NCI-H446 treated with DMSO at 0.1 percent for 48 hours (cell line): ENCODE measurements at regions not wholly inside any gene's neighbourhood (a gene's known extent, or its start where the extent isn't known, plus 50 kb on each side); places are given as distances from the start of the nearest gene placed in this dataset.
"Not testable (repeated sequence)": the region's sequence is repeated elsewhere in the genome, so short reads cannot be mapped to it uniquely, and the experiment has no call there.

Experiments used
- DNase-seq: peaks from one replicate; lab custom pipeline; 2025; lab: John Stamatoyannopoulos, UW

DNA sequence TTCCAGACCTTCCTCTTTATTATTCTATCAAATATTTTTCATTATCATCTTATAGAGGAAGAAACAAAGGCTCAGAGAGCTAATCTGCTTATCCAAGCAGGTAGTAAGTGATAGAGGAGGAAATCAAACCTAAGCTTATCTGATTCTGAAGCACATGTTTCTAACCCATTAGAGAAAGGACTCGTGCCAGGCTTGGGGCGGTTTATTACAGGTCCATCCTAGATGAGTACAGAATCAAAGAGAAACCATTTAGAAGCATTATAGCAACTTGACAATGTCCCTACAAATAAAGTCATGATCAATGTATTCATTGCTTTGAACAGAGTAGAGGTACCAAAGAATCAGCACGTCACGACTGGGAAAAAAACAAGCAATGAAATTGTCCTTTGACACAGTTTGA is 303.0 kb downstream of the CYRIA start:
- no peak for DNase-seq

DNA sequence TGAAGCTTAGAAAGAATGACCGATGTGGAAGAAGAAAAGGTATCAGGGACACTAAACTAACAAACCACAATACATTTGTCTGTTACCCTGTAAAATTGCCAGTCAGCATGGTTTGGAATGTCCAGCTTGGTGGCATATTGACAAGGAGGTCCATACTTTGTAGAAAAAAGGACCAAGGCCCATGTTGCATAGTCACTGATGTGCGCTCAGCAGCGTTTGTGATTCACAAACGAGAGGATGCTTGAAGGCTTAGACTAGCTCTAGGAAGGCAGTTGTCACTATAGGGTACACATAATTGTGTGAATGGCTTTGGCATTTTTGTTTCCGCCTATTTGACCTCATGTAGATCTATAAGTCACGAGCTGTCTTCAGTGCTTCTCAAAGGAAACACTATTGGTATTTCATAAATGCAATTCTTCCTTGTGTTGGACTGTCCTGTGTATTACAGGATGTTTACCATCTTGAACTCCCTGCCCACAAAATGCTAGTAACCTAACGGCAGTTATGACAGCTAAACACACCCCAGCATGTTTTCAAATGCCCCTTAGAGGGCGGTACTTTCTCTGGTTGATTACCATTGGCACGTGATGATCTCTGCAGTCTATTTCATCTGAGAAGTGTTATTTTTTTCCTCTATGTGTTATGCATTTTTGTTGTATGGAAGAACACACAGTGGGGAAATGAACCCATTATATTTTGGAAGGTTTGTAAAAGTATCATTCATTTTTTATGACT is 304.2 kb downstream of the CYRIA start:
- DNase-seq: no peak

DNA sequence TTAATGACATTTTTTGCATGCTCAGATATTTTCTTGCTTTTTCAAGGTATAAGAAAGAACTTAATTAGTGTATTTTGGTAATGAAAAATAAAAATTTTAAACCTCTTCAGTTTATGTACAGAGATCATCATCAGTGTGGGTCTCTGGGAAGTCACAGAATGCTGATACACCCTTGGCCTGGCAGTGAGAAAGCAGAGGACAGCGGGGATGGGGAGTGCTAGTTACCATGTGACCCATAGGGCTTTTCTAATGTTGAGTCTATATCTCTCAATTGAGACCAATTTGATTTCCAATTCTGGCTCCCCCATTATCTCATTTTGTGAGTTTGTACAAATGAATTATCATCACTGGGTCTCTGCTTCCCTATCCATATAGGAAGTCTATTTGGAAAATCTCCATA is 305.7 kb downstream of the CYRIA start:
- no peak for DNase-seq

DNA sequence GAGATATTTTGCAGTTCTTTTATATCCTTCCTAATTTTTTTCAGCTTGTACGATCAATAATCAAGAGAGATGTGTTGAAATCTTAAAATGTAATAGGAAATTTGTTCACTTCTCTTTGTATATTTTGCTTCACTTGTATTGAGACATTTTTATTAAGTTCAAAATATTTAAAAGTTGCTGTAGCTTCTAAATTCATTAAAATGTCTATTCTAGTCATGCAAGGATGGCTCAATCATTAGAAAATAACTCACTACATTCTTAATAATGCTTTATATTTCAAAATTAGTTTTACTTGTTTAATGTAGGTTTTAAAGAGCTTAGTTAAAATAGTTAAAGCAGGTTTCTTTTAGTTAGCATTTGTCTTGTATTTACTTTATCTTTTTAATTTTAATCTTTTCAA is 308.4 kb downstream of the CYRIA start:
- no peak for DNase-seq

DNA sequence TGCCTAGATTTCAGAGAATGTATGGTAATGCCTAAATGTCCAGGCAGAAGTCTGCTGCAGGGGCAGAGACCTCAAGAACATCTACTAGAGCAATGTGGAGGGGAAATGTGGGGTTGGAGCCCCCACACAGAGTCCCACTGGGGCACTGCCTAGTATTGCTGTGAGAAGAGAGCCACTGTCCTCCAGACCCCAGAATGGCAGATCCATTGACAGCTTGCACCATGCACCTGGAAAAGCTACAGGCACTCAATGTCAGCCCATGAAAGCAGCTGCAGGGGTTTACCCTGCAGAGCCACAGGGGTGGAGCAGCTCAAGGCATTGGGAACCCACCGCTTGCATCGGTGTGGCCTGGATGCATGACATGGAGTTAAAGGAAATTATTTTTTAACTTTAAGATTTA is 314.1 kb downstream of the CYRIA start:
- no peak for DNase-seq

DNA sequence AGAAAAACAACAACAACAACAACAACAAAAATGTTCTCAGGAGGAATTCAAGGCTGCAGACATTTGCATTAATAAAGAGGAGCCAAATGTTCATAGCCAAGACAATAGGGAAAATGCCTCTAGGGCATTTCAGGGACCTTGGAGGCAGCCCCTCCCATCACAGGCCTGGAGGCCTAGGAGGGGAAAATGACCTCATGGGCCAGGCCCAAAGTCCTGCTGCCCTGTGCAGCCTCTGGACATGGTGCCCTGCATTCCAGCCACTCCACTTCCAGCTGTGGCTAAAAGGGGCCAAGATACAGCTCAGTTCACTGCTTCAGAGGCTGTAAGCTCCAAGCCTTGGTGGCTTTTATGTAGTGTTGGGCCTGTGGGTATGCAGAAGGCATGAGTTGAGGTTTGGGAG is 314.5 kb downstream of the CYRIA start:
- no peak for DNase-seq

DNA sequence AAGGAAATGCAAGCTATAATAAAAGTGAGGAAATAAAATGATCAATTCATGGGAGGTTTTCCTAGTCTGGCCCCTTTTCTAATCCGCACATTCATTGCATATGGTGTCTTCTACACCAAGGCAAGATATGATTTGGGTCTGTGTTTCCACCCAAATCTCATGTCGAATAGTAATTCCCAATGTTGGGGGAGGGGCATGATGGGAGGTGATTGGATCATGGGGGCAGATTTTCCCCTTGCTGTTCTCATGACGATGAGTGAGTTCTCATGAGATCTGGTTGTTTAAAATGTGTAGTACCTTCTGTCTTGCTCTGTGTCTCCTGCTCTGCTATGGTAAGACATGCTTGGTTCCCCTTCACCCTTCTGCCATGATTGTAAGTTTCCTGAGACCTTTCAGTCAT is 315.4 kb downstream of the CYRIA start:
- no peak for DNase-seq

DNA sequence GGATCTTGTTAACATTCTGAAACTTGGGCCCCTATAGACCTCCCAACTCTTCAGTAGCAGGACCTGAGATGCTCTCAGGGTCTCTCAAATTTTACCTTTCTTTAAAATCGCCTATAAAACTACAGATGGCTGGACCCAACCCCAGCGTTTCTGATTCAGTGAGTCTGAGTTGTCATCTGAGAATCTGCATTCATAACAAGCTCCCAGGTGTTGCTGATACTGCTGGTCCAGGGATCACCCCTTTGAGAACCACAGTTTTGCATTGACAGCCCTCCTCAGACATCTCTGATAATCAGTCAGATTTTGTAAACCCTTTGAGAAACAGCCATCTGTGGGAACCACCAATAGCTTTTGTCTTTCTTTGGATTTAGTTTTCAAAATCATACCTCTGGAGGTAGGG is 315.8 kb downstream of the CYRIA start:
- no peak for DNase-seq

DNA sequence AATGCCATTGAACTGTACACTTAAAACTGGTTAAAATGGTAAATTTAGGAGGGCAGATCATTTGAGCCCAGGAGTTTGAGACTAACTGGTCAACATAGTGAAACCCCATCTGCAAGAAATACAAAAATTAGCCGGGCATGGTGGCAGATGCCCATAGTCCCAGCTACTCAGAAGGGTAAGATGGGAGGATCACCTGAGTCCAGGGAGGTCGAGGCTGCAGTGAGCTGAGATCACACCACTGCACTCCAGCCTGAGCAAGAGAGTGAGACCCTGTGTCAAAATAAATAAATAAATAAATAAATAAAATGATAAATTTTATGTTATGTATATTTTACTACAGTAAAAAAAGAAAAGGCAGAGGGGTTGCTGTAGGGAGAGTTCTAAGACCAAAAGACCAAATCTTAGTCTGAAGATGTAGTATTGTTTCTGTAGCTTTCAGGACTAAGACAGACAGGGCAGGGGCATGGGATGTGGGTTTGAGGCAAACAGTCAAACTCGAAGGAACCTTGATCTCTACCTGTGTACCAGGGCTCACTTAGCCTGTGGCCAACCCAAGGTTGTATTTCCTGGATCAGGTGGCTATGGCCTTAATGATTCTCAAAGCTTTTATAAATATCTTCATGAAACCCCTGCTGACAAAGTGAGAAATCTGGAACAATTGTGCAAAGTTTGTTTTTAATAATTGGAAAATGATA is 316.7 kb downstream of the CYRIA start:
- no peak for DNase-seq

DNA sequence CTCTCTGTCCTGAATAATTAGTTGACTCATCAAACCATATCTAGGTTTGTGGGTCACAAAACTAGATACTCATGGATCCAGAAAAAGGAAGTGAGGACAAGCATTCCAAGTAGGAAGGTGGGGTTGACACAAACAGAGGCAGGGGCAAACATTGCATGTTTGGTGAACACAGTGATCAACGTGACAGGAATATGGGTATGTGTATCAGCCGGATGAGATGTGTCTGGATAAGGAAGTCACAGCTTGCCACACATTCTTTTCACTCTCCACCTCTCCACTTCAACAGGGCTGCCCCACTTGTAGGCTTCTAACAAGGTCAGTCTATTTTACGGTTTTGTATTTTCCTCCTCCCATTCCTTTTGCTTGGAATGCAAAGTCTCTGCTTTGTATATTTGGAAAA is 319.0 kb downstream of the CYRIA start:
- no peak for DNase-seq

DNA sequence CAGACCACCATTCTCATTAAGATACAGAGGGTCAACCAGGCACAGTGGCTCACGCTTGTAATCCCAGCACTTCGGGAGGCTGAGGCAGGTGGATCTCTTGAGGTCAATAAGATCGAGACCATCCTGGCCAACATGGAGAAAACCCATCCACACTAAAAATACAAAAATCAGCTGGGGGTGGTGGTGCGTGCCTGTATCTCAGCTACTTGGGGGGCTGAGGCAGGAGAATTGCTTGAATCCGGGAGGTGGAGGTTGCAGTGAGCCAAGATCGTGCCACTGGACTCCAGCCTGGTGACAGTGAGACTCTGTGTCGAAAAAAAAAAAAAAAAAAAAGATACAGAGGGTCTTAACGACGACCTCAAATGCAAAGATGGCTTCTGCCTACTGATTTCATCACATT is 320.4 kb downstream of the CYRIA start:
- not testable (repeated sequence) for DNase-seq

DNA sequence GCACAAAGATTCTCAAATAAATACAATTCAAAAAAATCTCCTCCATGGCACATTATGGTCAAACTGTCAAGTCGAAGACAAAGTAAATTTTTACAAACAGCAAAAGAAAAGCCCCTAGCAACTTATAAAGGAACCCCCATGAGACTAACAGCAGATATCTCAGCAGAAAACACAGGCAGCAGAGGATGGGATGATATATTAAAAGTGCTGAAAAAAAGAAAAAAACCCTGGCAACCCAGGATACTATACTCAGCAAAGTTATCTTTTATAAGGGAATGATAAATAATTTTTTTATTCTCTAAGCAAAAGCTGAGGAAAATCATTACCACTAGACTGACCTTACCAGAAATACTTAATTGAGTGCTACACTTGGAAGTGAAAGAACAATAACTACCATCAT is 326.4 kb downstream of the CYRIA start:
- no peak for DNase-seq

DNA sequence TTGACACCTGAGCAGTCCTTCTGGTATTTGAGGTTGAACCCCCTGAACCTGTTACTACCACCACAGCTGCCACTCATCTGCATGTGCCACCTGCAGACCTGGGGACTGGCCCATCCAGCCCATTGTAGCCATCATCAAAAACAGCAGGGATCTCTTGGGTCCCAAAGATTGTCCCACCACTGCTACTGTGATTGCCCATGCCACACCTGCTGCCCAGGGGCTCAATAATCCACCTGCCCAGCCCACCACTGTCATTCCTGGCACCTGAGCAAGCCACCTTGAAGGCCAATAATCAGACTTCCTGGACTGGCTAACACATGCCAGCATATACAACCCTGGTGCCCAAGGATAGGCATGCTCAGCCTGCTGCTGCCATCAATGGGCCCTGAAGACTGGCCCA is 327.6 kb downstream of the CYRIA start:
- DNase-seq: no peak

DNA sequence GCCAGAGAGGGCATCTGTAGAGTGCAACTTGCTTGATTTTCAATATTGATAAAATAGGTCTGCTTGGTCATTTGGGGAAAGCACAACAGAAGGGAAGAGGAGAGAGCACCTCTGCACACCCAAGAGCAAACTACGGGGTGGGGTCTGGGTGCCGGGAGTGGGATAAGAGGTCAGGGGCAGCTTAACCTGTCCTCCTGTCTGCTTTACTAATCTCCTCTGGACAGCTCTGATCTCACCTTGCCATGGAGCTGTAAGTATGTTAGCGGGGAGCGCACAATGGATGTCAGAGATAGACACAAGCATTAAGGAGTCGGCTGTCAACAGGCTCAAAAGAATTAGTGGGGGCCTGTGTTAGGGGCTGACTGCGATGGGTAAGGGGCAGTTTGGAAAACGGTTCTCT is 328.7 kb downstream of the CYRIA start:
- no peak for DNase-seq

DNA sequence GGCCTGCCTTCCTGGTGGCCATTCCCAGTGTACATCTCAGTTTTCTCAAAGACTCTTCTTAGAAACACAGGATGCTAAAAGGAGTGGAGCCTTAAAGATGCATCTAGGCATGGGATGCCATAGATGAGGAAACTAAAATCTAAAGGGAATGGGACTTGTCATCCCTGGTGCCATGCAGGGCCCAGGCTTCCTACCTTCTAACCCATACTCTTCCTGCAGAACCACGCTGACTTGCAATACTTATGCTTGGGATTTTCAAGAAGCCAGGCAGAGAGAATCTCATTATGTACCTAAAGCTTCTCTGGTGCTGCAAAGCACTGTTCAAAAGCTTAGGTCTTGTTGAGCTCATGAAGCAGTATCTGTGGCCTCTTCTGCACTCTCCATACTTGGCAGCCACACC is 329.1 kb downstream of the CYRIA start:
- DNase-seq: no peak

DNA sequence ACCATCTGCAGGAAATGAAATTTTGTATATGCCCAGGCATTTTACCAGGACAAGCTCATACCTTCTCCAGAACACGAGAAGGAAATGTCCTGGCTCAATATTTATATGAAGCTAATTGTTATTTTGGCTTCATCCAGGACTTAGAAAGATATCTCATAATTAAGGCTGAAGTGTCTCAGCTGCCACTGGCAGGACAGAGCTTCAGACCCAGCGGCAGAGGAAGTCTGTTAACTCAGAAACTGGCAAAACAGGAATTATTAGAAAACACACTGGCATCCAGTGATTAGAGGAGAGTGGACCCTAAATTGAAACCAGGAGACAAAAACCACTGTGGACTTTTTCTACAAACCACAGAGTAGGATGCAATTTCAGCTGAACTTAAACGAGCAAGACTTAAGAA is 329.7 kb downstream of the CYRIA start:
- DNase-seq: no peak

DNA sequence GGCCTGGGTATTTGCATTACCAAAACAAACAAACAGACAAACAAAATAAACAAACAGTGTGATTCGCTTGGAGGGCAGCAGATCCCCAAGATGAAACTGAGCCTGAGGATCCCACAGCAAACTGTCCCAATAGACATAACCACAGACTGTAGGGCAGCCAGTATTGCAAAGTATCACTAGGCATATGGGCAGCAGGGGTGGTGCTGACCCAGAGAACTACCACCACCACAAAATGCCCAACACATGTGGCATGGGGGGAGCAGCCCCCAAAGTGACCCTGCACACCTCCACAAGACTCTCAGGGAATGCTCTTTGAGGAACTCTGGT is 330.1 kb downstream of the CYRIA start:
- DNase-seq: no peak

DNA sequence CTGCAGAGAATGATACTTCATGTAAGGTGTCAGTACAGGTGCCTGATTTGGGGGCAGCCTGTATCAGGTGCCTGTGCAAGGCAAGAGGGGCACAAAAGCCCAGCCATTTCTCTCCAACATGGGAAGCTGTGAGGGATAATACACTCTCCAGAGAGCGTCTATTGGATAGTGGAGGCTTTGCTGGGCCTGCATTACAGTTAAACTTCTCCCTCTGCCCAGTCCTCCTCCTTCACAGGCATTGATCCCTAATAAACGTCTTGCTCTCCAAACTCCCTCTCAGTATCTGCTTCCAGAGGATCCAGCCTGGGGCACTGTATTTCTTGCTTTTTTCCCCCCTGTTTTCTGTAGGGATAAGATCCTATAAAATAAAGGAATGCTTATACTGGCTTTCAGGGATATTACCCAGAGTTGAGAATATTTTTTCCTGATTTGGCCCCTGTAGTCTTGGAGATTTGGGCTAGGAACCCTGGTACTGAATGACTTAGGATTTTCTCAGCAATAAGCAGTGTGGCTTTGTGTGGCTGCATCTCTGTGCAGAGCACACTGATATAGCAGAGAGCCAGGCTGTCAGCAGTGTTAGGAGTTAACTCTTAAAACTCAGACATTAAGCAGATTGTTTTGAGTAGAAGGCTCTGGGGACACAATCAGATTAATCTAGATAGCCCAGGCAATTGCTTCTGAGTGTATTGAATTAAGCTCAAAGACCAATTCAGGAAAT is 330.6 kb downstream of the CYRIA start:
- no peak for DNase-seq

DNA sequence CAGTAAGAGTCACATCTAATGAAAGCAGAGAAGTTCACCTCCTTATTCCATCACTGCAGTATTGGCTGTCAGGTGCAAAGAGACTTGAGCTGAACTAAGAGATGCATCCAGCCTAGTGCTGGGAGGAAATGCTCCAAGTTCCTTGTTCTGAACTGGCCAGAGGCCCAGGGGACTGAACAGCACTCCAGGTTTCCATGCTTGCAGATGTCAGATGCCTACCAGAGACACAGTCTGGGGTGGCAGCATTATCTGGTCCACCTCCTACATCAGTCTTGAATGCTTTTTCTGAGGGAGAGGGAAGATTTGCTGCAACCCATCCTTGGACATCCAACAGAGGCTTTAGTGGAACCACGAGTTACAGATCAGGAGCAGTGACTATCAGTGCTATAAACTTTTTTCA is 331.3 kb downstream of the CYRIA start:
- DNase-seq: no peak

DNA sequence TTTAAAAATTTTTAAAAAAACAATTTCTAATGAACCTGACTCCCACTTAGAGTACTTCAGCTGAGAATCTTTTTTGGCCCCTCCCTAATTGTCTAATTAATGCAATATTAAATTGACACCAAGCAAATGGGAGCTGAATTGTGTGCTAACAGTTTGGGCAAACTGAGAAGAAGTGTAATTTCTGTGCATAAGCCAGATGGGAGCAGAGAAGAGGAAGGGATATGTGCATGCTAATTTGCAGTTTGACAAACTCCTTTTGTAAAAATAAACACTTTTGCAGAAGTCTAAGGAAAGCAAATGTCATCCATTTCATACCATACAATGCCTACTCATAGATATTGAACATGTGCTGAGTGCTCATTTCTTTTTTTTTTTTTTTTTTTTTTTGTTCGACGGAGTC is 332.0 kb downstream of the CYRIA start:
- DNase-seq: no peak

DNA sequence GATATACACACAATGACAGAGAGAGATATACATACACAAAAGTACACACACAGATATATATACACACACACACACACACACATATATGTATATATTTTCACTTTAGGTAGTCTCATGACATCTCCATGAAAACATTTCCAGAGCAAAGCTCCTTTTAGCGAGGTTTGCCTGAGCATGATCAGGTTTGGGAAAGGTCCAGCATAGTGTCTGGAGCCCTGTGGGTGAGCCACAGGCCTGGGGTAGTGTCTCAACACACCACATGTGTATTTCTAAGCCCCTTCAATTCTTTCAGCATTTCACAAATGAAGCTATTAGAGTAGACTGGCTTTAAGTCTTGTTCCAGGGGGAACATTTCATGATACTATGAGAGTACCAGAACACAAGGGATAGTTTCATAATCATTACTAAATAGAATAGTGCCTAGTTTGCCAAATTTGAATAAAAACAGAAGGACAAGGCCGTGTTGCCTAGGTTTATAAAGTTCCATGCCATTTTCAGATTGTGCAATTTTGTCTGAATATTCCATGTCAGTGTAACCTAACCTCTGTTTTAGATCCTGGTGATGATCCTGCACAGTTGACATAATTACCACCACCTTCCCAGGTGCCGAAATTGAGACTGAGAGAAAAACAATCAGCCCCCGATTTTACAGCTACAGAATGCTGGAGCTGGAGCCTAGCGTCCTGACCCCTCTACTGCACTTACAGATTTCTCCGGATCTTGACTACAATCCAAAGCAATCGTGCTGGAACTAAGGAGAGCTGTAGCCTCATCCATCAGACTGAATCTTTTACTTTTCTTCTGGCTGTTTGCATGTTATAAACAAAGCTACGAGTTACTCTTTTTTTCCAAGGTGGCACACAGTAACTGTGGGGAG is 332.7 kb downstream of the CYRIA start:
- no peak for DNase-seq

DNA sequence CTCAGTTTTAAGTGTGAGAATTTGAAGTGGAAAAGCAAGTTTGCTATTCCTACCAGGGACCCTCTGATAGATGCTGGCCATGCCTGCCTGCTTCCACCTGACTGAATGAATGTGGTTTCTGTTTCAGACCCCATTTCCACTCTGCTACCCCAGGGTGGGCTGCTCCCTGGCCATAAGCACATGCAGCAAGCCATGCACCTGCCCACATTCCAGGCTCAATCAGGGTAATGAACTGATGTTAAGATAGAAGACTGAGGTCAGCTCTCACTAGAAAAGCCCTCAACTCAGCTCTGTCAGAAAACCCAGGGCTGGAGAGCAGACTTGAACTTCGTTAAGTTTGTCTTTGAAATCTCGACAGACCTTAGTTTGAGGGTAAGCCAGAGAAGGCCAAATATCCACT is 333.9 kb downstream of the CYRIA start:
- DNase-seq: no peak

DNA sequence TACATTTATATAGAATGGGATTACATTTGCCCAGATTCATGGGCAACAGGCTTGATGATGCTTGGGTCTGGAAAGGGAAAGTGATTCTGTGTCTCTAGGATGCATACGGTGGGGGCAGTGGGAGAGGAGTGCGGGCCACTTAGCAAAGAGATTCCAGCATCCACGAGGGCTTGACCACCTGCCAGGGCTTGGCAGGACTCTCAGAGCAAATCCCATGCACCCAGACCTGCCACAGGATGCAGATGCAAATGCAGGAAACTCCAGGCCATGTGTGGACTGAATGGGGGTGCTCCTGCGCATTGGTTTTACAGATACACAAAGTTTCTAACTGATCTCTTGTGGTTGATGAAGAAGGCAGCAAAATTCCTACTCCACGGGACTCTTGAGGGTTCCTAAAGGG is 334.7 kb downstream of the CYRIA start:
- DNase-seq: no peak
